GM21423 (cell line): ENCODE measurements at regions not wholly inside any gene's neighbourhood (a gene's known extent, or its start where the extent isn't known, plus 50 kb on each side); places are given as distances from the start of the nearest gene placed in this dataset.

Experiments used
- ATAC-seq: cut with Tn5 transposase; IDR thresholded peaks from one replicate; pipeline ENCODE4 v1.9.1; 2021; ENCODE audit warnings: mild to moderate bottlenecking, moderate library complexity; ENCODE audit not compliant: unreplicated experiment

DNA sequence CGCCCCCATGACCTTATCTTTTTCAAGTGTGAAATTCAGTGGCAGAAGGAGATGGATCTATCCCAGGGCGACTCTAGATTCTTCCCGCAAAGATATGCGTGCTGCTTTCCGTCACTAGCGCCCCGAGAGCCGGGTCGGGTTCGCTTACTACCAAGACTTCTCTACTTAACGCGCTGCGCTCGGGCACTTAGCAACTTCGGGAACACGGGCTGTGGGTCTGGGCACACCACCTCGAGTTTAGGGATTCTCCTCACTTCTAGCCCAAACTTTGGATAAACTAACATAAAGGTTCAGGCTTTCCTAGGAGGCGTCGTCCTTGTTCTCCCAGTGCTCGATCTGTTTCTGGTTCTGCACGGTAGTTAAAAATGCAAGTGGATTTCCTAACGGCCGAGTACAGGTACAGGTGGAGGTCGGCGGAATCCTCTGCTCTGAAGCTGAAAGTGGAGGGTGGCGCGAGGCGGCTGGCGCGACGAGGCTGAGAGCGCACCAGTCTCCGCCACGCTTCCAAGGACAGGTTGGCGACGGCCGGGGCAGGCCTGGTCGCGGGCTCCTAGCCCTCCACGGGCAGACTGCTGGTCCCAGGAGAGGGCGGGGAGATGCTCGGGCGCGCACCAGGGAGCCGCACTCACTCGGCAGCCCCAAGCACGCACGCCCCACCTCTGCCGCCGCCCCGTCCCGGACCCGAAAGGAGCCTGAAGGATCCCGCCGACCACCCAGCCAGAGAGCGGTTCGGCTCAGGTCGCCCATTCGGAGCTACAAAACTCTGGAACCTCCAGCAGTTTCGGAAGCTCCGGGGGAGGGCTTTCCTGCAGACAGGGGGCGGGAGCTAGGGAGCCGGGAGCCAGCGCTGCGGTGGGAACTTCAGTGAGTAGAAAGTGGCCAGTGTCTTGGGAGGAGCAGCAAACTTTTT, 100.8 kb upstream of the TENM3 start:
- ATAC-seq: no peak

- no peak for ATAC-seq
Measured at GRCh38 chr4:182143086-182143821, 99.9 kb upstream of the TENM3 start.

DNA sequence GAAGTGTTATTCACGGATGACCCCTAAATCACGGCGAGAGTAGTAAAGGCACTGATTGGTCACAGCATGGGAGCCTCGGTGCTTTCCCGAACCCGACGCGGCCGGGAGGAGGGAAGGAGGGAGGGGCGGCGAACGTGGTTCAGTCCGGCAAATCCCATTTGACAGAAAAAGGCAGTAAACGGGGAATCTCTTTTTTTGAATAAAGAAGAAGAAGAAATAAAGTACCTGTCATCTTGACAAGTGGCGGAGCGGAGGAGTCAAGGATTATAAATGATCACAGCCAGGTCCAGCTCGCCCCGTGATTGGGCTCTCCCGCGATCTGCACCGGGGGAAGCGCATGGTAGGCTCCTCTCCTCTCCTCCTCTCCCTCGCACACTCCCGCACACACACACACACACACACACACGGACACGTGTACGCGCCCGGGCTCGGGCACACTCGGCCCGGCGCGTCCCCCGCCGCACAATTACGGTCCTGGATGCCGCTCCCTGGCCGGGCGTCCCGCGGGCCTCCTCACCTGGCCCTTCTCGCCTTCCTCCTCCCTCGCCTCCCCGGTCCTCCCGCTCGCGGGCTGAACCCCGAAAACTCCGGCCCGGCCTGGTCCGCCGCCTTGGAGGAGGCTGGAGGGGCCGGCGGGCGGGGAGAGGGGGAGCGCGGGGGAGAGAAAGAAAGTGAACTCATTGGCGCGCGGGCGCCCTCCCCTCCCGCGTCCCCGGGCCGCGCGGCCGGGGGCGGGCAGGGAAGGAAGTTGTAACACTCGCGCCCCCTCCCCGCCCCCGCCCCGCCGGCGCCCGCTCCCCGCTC, 99.2 kb upstream of the TENM3 start:
- ATAC-seq: no peak

- ATAC-seq: no peak
Measured at GRCh38 chr4:182144626-182145333, 98.4 kb upstream of the TENM3 start.

- ATAC-seq: no peak
Measured at GRCh38 chr4:182145334-182145905, 97.8 kb upstream of the TENM3 start.

DNA sequence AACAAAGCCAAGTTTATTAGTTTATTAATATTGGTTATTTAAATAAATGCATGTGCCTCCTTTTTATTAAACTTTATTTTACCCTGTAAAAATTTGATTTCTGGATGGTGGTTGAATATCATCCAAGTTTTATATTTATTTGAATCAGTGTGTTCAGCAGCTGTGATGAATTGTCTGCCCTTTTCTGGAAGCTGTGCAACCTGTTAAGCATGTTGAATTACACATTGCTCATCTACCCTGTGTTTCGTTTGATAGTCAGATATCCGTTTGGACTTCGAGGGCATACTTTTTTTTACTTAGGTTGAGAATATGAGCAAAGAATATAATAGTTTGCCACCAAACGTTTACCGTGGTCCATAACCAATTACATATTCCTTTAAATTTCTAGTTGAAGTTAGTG, 95.8 kb upstream of the TENM3 start:
- ATAC-seq: no peak

- no peak for ATAC-seq
Measured at GRCh38 chr4:182150645-182151044, 92.6 kb upstream of the TENM3 start.

DNA sequence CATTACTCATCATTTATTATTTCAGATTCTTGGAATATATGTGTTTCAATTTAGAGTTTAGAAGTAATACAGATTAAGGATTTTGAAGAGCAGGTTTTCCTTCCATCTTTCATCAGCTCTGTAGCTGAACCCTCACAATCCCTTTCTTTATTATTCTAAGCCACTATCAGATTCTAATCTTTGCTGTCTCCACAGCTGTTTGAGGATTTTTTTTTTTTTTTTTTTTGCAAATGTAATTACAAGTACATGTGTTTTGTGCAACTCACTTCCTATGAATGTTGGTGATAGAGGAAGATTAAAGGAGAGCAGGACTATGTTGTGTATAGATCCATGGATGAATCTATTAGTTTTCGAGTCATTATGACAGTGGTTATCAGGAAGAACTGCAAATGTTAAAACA, 87.4 kb upstream of the TENM3 start:
- no peak for ATAC-seq

DNA sequence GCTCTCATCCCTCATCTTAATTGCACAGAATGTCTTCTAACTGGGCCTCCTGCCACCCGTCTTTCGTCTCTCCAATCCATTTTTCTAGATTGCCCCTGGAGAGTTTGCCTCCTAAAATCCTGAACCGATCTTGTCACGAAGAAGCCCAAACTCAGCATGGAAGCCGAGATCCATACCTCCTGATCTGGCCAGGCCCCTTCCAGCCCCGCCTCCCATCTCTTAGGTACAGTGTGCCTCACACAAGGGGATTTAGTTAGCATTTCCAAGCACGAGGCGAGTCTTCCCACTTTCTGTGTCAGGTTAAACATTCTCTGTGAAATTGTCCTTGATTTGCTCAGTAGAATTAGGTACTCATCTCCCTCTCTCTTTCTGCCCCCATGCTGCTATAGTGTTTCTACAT, 80.0 kb upstream of the TENM3 start:
- no peak for ATAC-seq

- ATAC-seq: no peak
Measured at GRCh38 chr4:182169572-182169971, 73.6 kb upstream of the TENM3 start.

GRCh38 chr4:182169987-182170386, 73.2 kb upstream of the TENM3 start:
- ATAC-seq: no peak

GRCh38 chr4:182170417-182170935, 72.7 kb upstream of the TENM3 start:
- no peak for ATAC-seq

DNA sequence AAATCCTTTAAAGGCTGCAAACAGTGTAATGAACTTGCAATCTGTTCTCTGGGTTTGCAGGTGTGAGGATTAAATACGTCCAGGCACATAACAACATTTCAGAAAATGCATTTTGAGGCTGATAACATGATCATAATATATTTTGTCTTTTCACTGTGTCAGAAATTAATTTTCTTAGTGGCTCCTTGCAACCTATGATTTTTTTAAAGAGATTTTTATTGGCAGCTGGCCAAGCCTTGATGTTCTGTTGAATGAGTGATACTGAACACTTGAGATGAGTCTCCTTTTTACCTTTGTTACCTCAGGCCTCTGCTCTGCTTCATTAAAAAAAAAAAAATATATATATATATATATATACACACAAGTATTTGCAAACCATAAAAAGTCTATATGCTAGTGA, 68.2 kb upstream of the TENM3 start:
- no peak for ATAC-seq

DNA sequence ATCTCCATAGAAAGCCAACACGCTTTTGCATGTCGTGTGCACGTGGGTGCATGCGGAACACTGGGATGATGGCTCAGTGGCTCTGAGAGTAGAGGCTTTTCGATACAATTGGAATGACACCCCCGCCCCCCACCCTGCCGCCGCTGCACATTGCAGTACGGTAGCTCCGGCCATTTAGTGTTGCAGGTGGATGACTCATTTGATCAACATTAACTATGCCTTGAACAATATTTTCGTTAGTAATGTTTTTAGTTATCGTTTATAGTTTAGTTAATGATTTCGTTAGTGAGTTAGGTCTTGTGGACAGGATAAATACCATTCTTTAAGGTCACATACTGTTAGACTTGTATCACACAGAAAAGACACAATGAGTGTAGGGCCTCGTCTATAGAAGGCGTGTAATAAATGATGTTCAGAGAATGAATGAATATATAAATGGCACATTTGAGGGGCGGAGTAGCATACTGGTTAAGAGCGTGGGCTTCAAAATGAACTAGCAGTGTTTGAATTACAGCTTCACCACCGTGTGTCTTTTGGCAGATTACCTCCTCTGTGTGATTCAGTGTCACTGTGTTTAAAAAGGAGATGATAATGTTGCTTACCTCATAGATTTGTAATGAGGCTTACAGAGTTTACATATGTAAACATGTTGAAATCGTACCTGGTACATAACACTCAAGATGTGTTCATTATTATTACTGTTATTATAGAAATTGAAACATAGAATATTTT, 67.2 kb upstream of the TENM3 start:
- ATAC-seq: no peak

DNA sequence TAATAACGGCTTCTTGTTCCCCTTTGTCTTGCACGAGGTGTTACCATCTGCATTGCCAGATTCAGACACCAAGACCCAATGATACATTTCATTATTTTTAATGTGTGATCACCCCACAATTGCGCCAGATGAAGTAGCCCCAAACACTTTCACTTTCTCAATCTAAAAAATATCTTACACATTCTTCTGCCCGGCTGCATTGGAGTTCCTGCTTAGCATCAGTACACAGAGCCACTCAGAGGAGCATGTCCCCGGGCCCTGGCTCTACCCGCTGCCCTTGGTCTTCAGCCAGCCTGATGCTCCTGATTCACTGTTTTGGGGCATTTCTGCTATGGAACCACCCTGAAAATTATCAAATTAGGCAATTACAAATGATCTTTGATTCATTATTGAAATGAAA, 66.0 kb upstream of the TENM3 start:
- ATAC-seq: no peak

GRCh38 chr4:182179105-182179504, 64.1 kb upstream of the TENM3 start:
- ATAC-seq: no peak

DNA sequence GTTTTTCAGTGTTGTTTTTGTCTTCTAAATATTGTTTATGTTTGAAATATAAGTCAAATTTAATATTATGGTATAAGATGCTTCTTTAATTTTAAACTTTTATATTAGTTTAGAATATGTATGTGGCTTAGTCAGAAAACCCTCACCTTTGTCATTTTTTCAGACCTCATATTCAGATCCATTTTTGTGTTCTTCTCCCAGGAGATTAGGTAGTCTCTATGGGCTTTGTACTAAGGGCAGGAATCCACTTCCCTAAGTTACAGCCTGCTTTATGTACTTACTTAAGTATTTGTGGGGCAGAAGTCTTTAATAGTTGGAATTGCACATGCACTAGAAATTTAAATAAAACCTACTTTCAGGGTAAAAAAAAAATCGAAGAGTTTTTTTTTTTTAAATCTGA, 63.5 kb upstream of the TENM3 start:
- ATAC-seq: no peak

DNA sequence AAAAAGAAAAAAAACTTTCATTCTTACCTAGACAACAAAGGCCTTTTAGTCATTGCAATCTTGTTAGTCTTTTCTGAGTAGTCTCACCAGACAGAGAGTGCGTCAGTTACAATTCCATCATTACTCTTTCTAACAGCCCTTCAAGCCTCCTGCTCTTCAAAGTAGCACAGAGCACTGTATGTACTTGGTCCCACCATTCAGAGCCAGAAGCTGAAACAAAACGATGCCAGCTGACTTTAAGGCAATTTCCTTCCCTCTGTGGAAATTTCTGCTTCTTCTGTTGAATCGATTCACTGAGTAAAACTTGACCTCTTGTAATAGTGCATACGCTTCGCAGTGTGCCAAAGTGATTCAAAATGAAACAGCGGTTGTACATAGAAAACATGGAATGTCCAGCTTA, 57.7 kb upstream of the TENM3 start:
- no peak for ATAC-seq

DNA sequence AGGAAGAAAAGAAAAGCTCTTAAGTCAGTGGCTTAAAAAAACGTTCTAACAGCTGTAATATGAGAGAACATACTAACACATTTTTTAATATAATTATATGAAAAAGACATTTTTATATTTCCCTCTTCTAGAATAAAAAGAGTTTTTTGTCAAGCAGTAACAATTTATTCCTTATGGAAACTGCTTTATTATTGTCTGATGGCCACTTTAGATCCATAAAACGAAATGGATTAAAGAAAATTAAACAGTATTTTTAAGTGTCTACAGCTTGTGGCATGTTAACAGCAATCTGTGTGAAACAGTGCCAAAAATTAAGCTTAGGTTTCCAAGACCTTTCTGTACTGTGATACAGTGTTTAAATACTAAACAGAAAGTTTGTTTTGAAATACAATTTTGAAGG, 55.5 kb upstream of the TENM3 start:
- ATAC-seq: no peak

GRCh38 chr4:182188622-182189021, 54.6 kb upstream of the TENM3 start:
- ATAC-seq: no peak
